ENCODE measurements at regions not wholly inside any gene's neighbourhood (a gene's known extent, or its start where the extent isn't known, plus 50 kb on each side); places are given as distances from the start of the nearest gene placed in this dataset.
A peak's percentile ranks its signal among the peaks of the same experiment; 100 is the strongest.

GRCh38 chr20:50417484-50418235 is 92.5 kb upstream of the PTPN1 start:
- no peaks in the 10 kb centered on the region for H3K36me3 ChIP-seq (ENCODE audit: control insufficient read depth, insufficient read depth, low read length)
- no peak overlapping the region for H2AFZ ChIP-seq (ENCODE audit: low read depth, low read length)
- WGBS (ENCODE audit: insufficient coverage, low coverage, missing lambda C conversion rate): 20% methylated on average over 6 of the region's 6 CpGs
- ATAC-seq (no peak), FAIRE-seq (no peak), DNase-seq (ENCODE audit: extremely low read depth in 1 of 4, low spot score in 3 of 4) (peak in 1 of 4 experiments; percentile 30)
- POLR2A ChIA-PET: no interaction called here
- H3K4me1 ChIP-seq (replicated peaks in 1 of 2; ENCODE audit: control insufficient read depth in 2 of 2, insufficient read depth in 2 of 2, low read length in 2 of 2): peaks cover 3 to 12% of the 10 kb centered on the region in 2 experiments
- H3K9me1 ChIP-seq (ENCODE audit: control insufficient read depth, insufficient read depth, low read length): peaks cover 2% of the 10 kb centered on the region
- no peak overlapping the region for H3K27ac ChIP-seq (ENCODE audit: extremely low read depth, low read depth, low read length)
- no peak overlapping the region for H3K4me3 ChIP-seq
- H4K20me1 ChIP-seq (replicated peaks; ENCODE audit: control insufficient read depth, insufficient read depth, low read length): no peaks in the 10 kb centered on the region
- in situ Hi-C loops (cut with MboI) (no loop called here), intact Hi-C loops (cut with micrococcal nuclease) (no loop called here)
- CTCF ChIA-PET (ENCODE audit: low intra/inter-chr PET ratio): no interaction called here
- no peaks in the 10 kb centered on the region for H3K79me2 ChIP-seq (ENCODE audit: control insufficient read depth, insufficient read depth, low read length)
- H3K9ac ChIP-seq (ENCODE audit: insufficient read depth in 1 of 2, low read depth in 2 of 2, low read length in 2 of 2): no peak overlapping the region
- BruUV-seq (replicated peaks): no TSS peak
- H3K9me3 ChIP-seq (replicated peaks; ENCODE audit: control insufficient read depth, insufficient read depth, low read depth, low read length): peaks cover 8% of the 10 kb centered on the region
- no peak overlapping the region for H3K4me2 ChIP-seq (ENCODE audit: insufficient read depth, low read length)
- peaks cover 2 to 13% of the 10 kb centered on the region in 2 experiments; a peak in 3 of 5 replicates for H3K27me3 ChIP-seq (ENCODE audit: control insufficient read depth in 2 of 2, insufficient read depth in 2 of 2, low read length in 2 of 2)
- peak; percentile 88 for TF ChIP-seq MIER1 (IDR thresholded peaks at IDR 0.05; ENCODE audit: low read depth)
- TF ChIP-seq KLF10 (CRISPR knock-in tag; IDR thresholded peaks at IDR 0.05): no peak
- TF ChIP-seq, protein P1, sequence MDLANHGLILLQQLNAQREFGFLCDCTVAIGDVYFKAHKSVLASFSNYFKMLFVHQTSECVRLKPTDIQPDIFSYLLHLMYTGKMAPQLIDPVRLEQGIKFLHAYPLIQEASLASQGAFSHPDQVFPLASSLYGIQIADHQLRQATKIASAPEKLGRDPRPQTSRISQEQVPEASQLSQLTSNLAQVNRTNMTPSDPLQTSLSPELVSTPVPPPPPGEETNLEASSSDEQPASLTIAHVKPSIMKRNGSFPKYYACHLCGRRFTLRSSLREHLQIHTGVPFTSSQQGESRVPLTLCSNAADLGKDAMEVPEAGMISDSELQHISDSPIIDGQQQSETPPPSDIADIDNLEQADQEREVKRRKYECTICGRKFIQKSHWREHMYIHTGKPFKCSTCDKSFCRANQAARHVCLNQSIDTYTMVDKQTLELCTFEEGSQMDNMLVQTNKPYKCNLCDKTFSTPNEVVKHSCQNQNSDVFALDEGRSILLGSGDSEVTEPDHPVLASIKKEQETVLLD (IDR thresholded peaks at IDR 0.05): no peak
- TF ChIP-seq KLF1 (tag; IDR thresholded peaks at IDR 0.05): no peak
- TF ChIP-seq POLR2B (IDR thresholded peaks at IDR 0.05; ENCODE audit: low read depth, partially characterized antibody): no peak
- no peak for TF ChIP-seq TEAD4 (IDR thresholded peaks at IDR 0.05; ENCODE audit: low read length)
- TF ChIP-seq TEAD4 (CRISPR knock-in tag; IDR thresholded peaks at IDR 0.05; ENCODE audit: borderline replicate concordance): no peak
- TF ChIP-seq PHF8 (IDR thresholded peaks at IDR 0.05; ENCODE audit: borderline replicate concordance, low read length): no peak
- TF ChIP-seq FOXP4 (CRISPR knock-in tag; IDR thresholded peaks at IDR 0.05; ENCODE audit: borderline replicate concordance): no peak
- no peak for TF ChIP-seq RAD51 (IDR thresholded peaks at IDR 0.05; ENCODE audit: borderline replicate concordance, low read depth)
- TF ChIP-seq NR3C1 (CRISPR knock-in tag; IDR thresholded peaks at IDR 0.05): 0 out of 2 replicates have a peak, but pooled peaks have one; percentile 28
- no peak for TF ChIP-seq ZNF444 (CRISPR knock-in tag; IDR thresholded peaks at IDR 0.05)
- TF ChIP-seq BHLHE40 (IDR thresholded peaks at IDR 0.05; ENCODE audit: low read length): no peak
- no peak for TF ChIP-seq ZBED1 (IDR thresholded peaks at IDR 0.05)
- 0 out of 2 replicates have a peak, but pooled peaks have one; percentile 62 for TF ChIP-seq PRMT5 (CRISPR knock-in tag; IDR thresholded peaks at IDR 0.05)
- TF ChIP-seq E2F1 (CRISPR knock-in tag; IDR thresholded peaks at IDR 0.05): no peak
- TF ChIP-seq EHMT2 (IDR thresholded peaks at IDR 0.05): peak; percentile 90
- TF ChIP-seq, protein P2, sequence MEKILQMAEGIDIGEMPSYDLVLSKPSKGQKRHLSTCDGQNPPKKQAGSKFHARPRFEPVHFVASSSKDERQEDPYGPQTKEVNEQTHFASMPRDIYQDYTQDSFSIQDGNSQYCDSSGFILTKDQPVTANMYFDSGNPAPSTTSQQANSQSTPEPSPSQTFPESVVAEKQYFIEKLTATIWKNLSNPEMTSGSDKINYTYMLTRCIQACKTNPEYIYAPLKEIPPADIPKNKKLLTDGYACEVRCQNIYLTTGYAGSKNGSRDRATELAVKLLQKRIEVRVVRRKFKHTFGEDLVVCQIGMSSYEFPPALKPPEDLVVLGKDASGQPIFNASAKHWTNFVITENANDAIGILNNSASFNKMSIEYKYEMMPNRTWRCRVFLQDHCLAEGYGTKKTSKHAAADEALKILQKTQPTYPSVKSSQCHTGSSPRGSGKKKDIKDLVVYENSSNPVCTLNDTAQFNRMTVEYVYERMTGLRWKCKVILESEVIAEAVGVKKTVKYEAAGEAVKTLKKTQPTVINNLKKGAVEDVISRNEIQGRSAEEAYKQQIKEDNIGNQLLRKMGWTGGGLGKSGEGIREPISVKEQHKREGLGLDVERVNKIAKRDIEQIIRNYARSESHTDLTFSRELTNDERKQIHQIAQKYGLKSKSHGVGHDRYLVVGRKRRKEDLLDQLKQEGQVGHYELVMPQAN (IDR thresholded peaks at IDR 0.05; ENCODE audit: borderline replicate concordance): no peak

Data from K562 (cell line).